Panc1 (cell line): ENCODE measurements at regions not wholly inside any gene's neighbourhood (a gene's known extent, or its start where the extent isn't known, plus 50 kb on each side); places are given as distances from the start of the nearest gene placed in this dataset.

Experiments
- ATAC-seq: fragments of 200-7000 bp; cut with Tn5 transposase; 2 replicates; pipeline ENCODE4 v1.9.1; 2020; ENCODE audit warnings: mild to moderate bottlenecking, moderate library complexity
- BruUV-seq: library from RNA; stranded (reverse); fragments of 400-500 nt; replicated peaks from 2 replicates; lab custom pipeline; 2021; lab: Mats Ljungman, UMichigan
- CTCF ChIA-PET: fragments of 300-600 bp; sonication (Branson Sonifier 250); formaldehyde crosslinking; loops from one replicate; lab custom pipeline; 2022; ENCODE audit warnings: antibody characterized with exemption; lab: Charles Lee
- POLR2A ChIA-PET: fragments of 300-600 bp; sonication (Branson Sonifier 250); formaldehyde crosslinking; loops from one replicate; lab custom pipeline; 2022; ENCODE audit warnings: antibody characterized with exemption; lab: Charles Lee
- DNase-seq: peaks from one replicate; pipeline ENCODE4 v3.0.0-alpha.2; 2010; ENCODE audit warnings: low read depth, low spot score
- H3K27ac ChIP-seq: 2 replicates; pipeline ENCODE4 v1.5.1; 2011; ENCODE audit warnings: mild to moderate bottlenecking, low read length, inconsistent platforms
- H3K27me3 ChIP-seq: fragments of 200-500 bp; sonication (Bioruptor generic); 2 replicates; pipeline ENCODE4 v1.6.0; 2014; ENCODE audit warnings: low read length, inconsistent platforms; ENCODE audit not compliant: control insufficient read depth, insufficient read depth
- H3K36me3 ChIP-seq: fragments of 200-500 bp; sonication (Bioruptor generic); 2 replicates; pipeline ENCODE4 v1.5.1; 2014; ENCODE audit warnings: inconsistent platforms, mild to moderate bottlenecking, low read length, moderate library complexity; ENCODE audit not compliant: control insufficient read depth, insufficient read depth
- H3K4me1 ChIP-seq: 2 replicates; pipeline ENCODE4 v1.5.1; 2011; ENCODE audit warnings: inconsistent platforms, mild to moderate bottlenecking, low read length, moderate library complexity; ENCODE audit not compliant: control insufficient read depth, insufficient read depth
- H3K4me3 ChIP-seq, 2 experiments: 2 replicates each; pipeline ENCODE4 v1.5.1; 2011 to 2012; ENCODE audit warnings: low read depth in 2 of 2, low read length in 2 of 2, mild to moderate bottlenecking in 2 of 2, inconsistent platforms in 1 of 2, moderate library complexity in 1 of 2
- H3K9me3 ChIP-seq: fragments of 200-500 bp; sonication (Bioruptor generic); 2 replicates; pipeline ENCODE4 v1.5.1; 2014; ENCODE audit warnings: low read depth, mild to moderate bottlenecking, inconsistent platforms, low read length, moderate library complexity; ENCODE audit not compliant: control insufficient read depth, insufficient read depth
- CTCF ChIP-seq: fragments of 450-650 bp; IDR thresholded peaks from 2 replicates; pipeline ENCODE4 v1.5.1; 2017; ENCODE audit warnings: mild to moderate bottlenecking
- POLR2AphosphoS5 ChIP-seq: IDR thresholded peaks from 2 replicates; pipeline ENCODE4 v1.6.1; 2012; ENCODE audit warnings: mild to moderate bottlenecking, low read depth, low read length, moderate library complexity
- REST ChIP-seq, 2 experiments: IDR thresholded peaks; 2 replicates each; pipeline ENCODE4 v1.6.1; 2011 to 2012; ENCODE audit warnings: low read depth in 2 of 2, control low read depth in 1 of 2, low read length in 1 of 2, mild to moderate bottlenecking in 1 of 2, moderate library complexity in 1 of 2; ENCODE audit not compliant: insufficient read depth in 1 of 2
- SIN3A ChIP-seq: IDR thresholded peaks from 2 replicates; pipeline ENCODE4 v1.6.1; 2012; ENCODE audit warnings: low read depth, mild to moderate bottlenecking, low read length, moderate library complexity, borderline replicate concordance; ENCODE audit not compliant: insufficient read depth
- TCF7L2 ChIP-seq: IDR thresholded peaks from 2 replicates; pipeline ENCODE4 v1.6.1; 2011; ENCODE audit warnings: mild to moderate bottlenecking, low read depth, low read length, inconsistent platforms
- in situ Hi-C: cut with HindIII; loops from 2 replicates; pipeline ENCODE4 v1.10.0; 2016; ENCODE audit warnings: low sequenced_read_pairs, low pct_unique_long_range_greater_than_20kb
- intact Hi-C: fragments of 100-400 bp; cut with micrococcal nuclease; formaldehyde crosslinking; loops from one replicate; pipeline ENCODE4 v1.10.0; 2022; ENCODE audit not compliant: unreplicated experiment

GRCh38 chr7:20846791-20847190 lies 60.1 kb upstream of the SP8 start:
- CTCF ChIA-PET, result no interaction called here
- in situ Hi-C loops, result no loop called here

GRCh38 chr7:20858951-20859350 lies 72.3 kb upstream of the SP8 start:
- H3K27me3 ChIP-seq, result no peaks in the 10 kb centered on the region
- no peak for ATAC-seq
- intact Hi-C loops (no loop called here), in situ Hi-C loops (no loop called here)
- ChIA-PET CTCF (no interaction called here), POLR2A (no interaction called here)
- TF ChIP-seq REST (IDR thresholded peaks at IDR 0.05; ENCODE audit: insufficient read depth in 1 of 2, low read depth in 2 of 2, low read length in 1 of 2), result no peak
- no peak for TF ChIP-seq POLR2AphosphoS5
- no peak for TF ChIP-seq SIN3A
- no peak for TF ChIP-seq TCF7L2
- no peak for TF ChIP-seq CTCF
- H3K9me3 ChIP-seq, result no peaks in the 10 kb centered on the region
- no peak for DNase-seq
- no peaks in the 10 kb centered on the region for H3K4me1 ChIP-seq
- H3K36me3 ChIP-seq, result no peaks in the 10 kb centered on the region
- H3K4me3 ChIP-seq, result no peak overlapping the region
- no peak overlapping the region for H3K27ac ChIP-seq
- no TSS peak for BruUV-seq

More at GRCh38 chr7:20846791-20847190, 60.1 kb upstream of the SP8 start:
- no peak overlapping the region for H3K27ac ChIP-seq
- POLR2A ChIA-PET, result no interaction called here
- no peaks in the 10 kb centered on the region for H3K9me3 ChIP-seq
- no TSS peak for BruUV-seq
- DNase-seq (no peak), ATAC-seq (no peak)
- H3K4me1 ChIP-seq, result no peaks in the 10 kb centered on the region
- no peaks in the 10 kb centered on the region for H3K27me3 ChIP-seq
- intact Hi-C loops, result no loop called here
- H3K36me3 ChIP-seq, result no peaks in the 10 kb centered on the region
- no peak overlapping the region for H3K4me3 ChIP-seq
- TF ChIP-seq CTCF (no peak), REST (IDR thresholded peaks at IDR 0.05; ENCODE audit: insufficient read depth in 1 of 2, low read depth in 2 of 2, low read length in 1 of 2) (no peak), SIN3A (no peak), TCF7L2 (no peak), POLR2AphosphoS5 (no peak)
